ENCODE measurements at regions not wholly inside any gene's neighbourhood (a gene's known extent, or its start where the extent isn't known, plus 50 kb on each side); places are given as distances from the start of the nearest gene placed in this dataset.

DNA sequence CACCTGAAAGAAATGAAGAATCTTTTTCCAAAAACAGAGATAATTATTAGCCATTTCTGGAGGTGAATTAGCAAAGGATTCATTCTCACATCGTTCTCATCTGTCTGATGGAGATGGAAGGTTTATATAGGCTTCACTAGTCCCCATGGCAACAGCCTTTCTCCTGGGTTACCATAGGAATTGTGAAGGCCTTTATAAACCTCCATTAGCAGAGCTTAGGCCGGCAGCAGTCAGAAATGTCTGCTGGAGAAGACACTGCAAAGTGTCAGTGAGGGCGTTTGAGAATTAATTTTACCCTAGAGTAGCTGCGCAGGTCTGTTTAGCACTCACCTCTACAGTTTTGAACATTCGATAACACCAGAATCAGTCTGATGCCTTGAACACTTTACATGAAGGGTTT, 290.4 kb upstream of the NR4A3 start:
- DNase-seq (ENCODE audit: low read depth) = no peak

DNA sequence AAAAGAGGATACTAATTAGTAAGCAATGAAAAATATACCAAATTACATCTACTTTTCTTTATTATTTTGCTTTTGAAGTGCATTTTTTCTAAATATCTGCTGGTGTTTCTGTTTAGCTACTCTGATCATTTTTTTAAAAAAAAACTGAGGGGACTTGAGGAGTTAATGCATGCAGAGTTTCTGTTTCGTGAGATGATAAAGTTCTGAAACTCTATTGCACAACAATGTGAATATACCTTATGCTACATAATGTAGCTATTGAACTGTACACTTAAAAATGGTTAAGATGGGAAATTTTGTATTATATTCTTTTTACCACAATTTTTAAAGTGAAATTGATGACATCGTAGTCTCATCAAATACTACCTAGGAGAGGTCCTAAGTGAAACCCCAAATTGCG, 288.3 kb upstream of the NR4A3 start:
- no peak for DNase-seq (ENCODE audit: low read depth)

DNA sequence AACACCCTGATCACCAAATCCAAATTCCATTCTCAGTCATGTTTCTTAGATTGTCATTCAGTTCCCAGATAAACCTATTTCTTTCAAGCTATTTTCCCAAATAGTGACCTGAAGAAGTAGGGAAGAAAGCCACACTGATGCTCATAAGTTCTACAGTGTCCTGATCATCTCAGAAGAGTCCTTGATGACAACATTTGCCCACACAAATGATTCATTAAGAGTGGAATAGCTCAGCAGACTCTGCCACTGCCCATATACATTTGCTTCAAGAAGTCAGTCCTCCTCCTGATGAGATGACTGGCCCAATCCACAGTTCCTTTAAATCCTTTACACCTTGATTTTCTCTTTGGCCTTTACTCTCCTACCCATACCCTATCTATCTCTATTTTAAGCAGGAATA, 283.7 kb upstream of the NR4A3 start:
- no peak for DNase-seq (ENCODE audit: low read depth)

DNA sequence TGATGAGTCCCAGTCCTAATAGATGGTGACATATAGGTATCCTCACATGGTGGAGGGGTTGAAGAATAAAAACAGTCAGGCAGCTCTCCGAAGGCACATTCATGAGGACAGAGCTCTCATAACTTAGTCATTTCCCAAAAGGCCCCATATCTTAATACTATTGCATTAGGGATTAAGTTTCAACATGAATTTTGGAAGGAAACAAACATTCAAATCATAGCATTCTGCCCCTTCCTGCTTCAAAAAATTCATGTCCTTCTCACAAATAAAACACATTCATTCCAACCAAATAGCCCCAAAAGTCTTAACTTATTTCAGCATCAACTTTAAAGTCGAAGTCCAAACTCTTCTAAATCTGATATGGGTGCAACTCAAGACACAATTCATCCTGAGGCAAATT, 277.2 kb upstream of the NR4A3 start:
- no peak for DNase-seq (ENCODE audit: low read depth)

DNA sequence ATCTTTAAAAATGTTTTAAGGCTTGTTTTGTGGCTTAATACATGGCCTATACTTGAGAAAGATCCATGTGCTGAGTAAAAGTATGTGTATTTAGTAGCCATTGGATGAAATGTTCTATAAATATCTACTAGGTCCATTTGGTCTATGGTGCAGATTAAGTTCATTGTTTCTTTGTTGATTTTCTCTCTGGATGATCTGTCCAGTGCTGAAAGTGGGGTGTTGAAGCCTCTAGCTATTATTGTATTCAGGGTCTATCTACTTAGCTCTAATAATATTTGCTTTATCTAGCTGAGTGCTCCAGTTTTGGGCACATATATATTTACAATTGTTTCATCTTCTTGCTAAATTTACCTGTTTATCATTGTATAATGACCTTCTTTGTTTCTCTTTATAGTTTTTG, 272.2 kb upstream of the NR4A3 start:
- no peak for DNase-seq (ENCODE audit: low read depth)

DNA sequence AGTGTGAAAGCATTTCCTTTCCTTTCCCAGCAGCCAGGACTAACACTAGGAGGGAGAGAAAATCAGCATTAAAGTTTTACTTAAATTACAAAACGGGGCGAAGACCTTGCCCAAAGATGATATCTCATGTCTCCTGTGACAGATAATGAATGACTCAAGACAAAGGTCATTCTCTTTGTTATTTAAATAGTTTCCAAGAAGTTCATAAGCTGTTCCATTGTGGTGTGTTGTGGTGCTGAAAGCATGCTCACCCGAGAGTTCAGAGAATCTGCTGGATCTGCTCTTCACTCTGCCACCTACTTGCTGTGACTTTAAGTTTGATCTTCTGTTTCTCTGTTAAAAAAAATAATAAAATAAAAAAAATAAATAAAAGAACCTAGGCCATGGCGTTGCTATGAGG, 265.9 kb upstream of the NR4A3 start:
- DNase-seq (ENCODE audit: low read depth) = no peak

DNA sequence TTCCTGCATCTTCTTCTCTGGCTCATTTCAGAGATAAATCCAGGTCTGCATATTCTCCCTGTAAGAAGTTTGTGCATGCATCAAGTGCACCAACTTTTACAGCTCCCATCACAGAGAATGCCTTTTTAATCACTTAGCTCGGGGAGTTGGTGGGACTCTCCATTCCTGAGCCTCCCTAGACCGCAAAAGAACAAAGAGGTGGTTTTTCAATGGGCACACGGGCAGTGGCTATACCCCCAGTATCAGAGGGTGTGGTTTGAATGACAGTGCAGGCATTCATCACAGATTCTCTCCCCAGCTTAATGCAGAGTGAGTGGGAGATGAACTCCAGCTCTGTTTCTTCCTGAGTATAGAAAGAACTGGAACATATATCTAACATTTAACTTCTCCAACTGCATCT, 264.7 kb upstream of the NR4A3 start:
- no peak for DNase-seq (ENCODE audit: low read depth)

DNA sequence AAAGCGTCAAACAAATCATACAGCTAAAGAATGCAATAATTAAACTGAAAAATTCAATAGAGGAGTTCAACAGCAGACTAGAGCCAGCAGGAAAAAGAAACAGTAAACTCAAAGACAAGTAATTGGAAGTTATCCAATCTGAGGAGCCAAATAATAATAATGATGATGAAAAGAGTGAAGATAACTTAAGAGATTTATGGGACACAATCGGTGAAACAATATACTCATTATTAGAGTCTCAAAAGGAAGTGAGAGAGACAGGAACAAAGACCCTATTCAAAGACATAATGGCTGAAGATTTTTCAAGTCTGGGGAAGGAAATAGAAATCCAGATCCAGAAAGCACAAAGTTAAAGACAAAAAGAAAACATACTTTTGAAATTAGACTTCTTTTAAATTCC, 263.9 kb upstream of the NR4A3 start:
- DNase-seq (ENCODE audit: low read depth) = no peak

DNA sequence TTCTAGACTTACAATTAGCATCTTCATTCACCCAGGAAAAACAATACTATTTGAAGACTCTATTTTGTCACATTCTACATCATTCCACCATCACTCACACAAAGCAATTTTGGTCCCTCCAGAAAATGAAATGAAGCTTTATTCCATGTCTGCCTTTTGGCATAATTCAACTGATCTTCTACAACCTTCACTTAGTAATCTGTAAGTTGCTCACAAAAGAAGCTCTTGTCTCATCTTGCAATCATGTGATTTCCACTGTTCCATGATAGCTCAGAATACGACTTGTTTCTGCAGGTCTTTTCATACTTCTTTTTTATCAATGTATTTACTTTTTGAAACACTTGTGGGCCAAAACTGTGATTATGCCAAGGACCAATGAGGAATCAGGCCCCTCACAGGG, 261.9 kb upstream of the NR4A3 start:
- DNase-seq (ENCODE audit: low read depth) = no peak

DNA sequence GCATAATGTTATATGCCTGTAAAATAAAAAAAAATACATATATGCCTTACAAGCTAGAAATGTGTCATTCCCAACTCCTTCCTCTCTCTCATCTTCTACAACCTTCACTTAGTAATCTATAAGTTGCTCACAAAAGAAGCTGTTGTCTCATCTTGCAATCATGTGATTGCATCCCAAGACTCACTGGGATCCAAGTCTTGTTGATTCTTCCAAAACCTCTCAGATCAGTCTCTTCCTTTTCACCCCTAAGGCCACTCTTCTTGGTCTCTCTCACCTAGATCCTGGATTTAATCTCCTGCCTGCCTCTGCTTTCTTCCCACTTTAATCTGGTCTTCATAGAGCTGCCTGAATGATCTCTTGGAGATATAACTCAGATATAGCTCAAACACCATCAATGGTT, 261.1 kb upstream of the NR4A3 start:
- DNase-seq (ENCODE audit: low read depth) = no peak

DNA sequence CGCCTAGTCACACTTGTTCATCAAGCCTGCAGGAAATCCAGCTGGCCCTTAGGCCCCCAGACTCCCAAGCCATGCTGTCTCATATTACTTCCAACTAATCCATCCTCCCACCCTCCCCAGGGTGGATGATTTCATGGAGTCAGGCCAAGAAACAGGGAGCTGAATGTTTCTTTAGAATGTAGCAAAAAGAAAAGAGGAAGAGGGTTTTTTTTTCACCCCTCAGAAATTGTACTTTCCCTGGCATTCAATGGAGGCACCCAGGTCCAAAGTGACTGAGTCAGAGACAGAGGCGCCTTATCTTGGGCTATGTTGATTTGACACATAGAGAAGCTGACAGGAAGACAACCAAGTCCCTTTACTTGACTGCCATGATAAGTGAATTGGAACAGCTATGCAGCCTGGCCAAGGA, 260.2 kb upstream of the NR4A3 start:
- no peak for DNase-seq (ENCODE audit: low read depth)

DNA sequence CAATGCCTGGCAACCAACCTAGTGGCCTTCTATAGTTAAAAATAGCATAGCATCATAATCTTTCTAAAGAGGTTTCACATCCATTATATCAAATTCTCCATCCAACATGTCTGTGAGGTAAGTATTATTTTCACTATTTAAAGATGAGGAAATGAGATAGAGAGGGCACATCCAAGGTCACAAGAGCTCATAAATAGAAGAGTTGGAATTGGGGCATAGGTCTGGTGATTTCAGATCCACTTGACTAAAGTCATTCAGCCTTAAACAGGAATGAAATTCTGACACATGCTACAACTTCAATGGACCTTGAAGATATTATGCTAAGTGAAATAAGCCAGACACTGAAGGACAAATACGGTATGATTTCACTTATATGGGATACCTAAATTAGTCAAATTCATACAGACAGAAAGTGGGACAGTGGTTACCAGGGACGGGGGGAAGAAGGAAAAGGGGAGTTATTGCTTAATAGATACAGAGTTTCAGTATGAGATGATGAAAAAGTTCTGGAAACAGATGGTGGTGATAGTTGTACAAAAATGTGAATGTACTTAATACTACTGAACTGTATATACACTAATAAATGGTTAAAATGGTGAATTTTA, 259.6 kb upstream of the NR4A3 start:
- no peak for DNase-seq (ENCODE audit: low read depth)

DNA sequence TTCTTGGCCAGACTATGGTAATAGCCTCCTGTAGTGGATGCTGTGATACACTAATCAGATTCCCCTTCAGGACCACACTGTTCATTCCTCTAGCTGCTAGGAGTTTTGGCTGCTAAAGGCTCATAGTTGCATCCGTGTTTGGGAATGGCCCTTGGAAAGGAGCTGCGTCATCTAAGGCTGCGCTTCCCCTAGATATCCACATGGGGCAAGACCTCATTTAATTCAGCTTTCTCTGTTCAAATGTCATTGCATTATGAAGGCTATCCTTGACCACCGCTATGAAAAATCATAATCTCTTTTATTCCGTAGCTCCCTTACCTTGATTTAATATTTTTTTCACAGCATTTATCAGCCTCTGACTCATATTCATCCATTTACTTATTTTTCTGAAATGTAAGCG, 258.3 kb upstream of the NR4A3 start:
- DNase-seq (ENCODE audit: low read depth) = no peak

DNA sequence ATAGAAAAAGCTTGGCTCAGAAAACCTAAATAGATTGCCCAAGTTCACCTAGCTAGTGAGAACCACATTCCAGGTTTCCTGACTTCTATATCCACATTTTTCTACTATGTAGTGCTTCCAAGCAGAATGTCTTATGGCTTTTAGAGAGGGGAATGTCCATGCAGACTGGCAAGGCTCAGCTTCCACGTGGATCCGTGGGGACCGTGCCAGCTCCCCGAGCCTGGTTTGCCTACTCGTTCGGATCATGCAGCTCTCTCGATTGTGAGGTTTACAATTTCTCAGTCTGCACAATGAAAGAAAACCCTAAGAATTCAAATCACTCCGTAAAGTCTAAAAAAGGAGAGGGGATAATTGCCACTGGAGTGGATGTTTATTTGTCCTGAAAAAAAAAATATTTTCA, 256.5 kb upstream of the NR4A3 start:
- no peak for DNase-seq (ENCODE audit: low read depth)

DNA sequence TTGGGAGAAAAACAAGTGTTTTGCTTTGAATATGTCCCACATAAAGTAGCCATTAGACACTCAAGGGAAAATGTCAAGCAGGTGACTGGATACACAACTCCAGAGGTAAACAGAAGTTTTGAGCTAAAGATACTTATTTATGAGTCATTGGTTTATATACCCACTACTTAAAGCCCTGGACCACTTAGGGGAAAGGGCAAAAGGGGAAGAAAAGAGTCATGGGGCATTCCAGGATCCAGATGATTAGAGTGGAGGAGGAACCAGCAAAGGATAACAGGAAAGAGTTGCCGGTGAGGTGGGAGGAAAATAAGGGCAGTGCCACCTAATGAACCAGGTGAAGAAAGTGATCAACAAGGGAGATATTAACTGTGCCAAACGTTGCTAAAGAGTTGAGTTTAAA, 254.2 kb upstream of the NR4A3 start:
- DNase-seq (ENCODE audit: low read depth) = no peak

DNA sequence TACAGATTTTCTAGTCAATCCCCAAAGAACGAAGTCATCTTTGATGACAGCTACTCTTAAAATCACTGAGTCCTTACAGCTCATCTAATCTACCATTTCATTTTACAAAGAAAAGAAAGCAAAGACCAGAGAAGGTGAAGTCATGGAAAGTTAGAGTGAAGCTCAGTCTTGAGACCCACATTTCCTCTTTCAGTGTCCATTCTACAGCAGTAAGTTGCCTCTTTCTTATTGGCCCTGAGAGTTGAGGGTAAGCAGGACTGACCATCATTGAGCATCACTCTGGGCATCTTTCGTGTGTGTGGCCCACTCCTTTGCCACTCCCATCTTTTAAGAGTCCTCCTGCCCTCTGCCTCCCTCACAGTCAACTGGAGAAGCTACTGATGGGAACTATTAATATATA, 251.8 kb upstream of the NR4A3 start:
- no peak for DNase-seq (ENCODE audit: low read depth)

DNA sequence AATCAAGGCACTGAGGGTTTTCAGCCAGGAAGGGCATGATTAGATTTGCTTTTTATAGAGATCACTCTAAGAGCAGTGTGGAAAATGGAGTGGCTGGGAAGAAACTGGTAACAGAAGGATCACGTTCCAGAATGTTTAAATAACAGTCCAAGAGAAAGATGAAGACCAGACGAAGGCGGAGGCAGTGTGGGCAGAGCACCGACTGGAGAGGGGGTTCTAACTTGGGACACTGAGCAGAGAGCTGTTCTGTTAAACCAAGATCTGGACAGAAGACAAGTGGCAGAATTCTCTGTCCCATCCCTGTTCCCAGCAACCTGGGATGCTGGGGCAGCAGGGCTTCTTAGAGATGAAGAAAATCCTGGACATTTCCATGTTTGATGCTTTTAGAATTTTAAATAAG, 249.1 kb upstream of the NR4A3 start:
- DNase-seq (ENCODE audit: low read depth) = no peak

DNA sequence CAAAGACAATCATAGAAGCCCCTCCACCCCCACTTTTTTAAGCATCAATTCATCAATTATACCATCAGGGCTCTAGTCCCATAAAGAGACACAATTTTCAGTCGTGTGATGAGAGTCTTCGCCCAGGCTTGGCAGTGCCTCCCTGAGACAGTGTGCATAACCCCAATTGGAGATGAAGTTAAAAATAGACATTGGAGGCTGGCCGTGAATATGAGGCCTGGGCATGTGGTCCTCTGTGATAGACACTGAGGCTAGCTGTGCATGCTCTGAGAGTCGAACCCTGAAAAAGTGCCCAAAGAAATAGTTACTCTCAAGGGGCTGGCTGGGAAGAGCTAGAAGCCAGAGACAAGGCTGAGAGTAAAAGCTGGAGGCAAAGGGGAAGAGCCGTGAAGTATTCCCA, 248.6 kb upstream of the NR4A3 start:
- DNase-seq (ENCODE audit: low read depth) = no peak

DNA sequence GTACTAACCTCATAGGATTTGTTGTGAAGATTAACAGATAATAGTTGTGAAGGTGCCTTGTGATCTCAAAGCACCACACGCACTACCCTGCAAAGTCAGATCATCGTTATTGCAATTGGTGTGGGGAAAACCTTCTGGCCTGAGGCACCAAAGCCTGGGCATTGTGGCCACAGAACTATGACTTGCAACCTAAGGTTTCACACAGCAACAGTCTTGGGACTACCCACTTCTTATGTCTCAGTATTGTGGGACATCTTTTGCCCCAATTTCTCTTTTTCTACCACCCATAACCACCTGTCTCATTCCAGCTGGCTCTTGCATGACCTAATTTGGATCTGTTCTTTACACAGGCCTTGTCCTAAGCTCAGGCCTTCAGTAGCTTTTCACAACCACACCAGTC, 247.8 kb upstream of the NR4A3 start:
- DNase-seq (ENCODE audit: low read depth) = no peak

DNA sequence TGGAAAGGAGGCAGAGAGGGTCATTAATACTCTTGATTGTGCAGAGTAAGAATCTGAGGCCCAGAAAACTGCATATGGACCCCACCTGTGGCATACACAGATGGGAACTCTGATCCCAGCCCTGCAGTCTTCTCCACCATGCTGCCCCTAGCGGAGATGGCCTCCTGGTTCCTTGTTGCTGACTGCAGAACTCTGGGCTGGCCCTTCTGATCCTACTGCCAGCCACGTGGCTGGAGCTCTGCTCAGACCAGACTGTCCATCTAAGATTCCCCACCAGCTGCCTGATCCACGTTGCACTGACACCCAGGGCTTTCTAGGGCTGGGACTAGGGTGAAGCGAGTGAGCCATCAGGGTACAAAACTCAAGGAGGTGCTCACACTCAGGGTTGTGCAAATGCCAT, 245.7 kb upstream of the NR4A3 start:
- DNase-seq (ENCODE audit: low read depth) = no peak

DNA sequence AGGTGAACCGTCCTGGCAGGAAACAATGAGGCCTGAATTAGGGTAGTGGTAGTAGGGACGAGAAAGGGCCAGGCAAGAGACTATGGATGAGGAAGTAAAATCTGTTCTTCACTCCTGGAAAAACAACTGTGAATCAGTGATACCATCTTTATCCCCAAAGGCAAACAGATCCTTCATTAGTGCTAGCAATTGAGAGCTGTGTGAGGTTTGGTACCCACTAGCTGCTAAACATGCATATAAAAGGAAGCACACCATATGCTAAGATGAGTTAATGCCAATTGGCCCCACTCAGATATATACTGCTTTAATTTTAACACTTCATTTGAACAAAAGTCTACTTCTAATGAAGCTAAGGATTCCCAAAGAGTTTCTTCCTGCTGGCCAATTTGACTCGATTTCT, 244.8 kb upstream of the NR4A3 start:
- DNase-seq (ENCODE audit: low read depth) = no peak

DNA sequence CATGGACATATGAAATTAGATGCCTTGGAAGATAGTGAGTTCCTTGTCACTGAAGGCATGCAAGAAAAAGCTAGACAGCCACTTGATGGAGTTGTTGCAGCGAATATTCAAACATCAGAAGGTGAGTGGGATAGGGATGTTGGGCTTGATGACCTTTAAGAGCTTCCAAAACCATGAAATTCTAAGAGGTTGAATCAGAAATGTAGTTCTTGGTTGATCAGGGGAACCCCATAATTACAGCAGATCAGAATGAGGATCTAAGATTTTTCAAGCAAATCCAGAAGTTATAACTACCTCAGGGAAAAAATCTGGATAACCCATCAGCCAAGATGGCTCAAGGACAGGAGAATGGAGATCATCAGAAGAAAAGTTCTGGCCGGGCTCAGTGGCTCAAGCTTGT, 244.3 kb upstream of the NR4A3 start:
- DNase-seq (ENCODE audit: low read depth) = no peak

DNA sequence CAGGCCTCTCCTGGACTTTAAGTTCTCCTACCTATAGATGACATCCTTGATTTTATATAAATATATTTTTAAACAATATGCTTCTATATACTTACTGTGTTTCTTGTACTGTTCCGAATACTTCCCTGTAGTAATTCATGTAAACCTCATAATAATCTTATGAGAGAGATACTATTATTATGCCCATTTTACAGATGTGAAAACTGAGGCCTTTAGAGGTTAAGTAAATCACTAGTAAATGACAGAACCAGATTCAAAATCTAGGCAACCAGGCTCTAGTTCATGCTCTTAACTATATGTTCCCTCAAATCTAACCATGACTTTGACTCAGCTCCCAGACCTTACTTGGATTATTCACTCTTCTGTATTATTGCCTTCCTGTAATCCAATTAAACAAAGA, 243.0 kb upstream of the NR4A3 start:
- DNase-seq (ENCODE audit: low read depth) = no peak

DNA sequence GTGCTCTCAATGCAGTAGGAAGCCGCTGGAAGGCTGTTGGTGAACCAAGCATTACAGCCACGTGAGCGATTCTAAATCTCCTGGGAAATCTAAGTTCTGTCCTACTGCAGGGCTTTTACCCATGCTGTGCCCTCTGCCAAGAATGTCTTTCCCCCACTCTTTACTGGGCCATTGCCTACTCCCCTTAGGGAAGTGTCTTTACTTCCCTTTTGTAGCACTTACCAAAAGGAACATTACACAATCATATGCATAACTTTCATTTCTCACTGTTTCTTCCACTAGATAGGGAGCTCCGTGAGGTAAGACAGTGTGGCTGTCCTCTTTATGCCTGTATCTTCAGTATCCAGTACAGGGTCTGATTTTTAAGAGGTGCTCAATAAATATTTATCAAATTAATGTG, 241.7 kb upstream of the NR4A3 start:
- DNase-seq (ENCODE audit: low read depth) = no peak

DNA sequence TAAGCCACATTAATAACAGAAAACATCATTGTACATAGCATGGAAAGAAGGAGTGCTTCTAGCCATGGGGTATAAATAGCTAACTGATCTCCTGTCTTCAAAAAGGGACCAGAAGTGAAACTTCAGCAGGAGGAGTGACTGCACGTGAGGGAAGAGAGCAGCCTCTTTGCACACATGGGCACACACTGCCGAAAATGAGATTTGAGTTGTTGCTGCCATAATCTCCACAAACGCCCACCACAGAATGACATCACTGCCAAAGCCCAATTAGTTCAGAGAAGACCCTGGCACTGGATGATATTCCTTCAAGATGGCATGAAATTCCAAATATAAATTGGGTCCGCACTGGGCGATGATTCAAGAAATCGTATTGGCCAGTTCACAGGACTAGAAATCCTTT, 238.9 kb upstream of the NR4A3 start:
- DNase-seq (ENCODE audit: low read depth) = no peak

Measured in LHCN-M2 (cell line).